Astrocyte of the cerebellum (primary cell): ENCODE measurements at regions not wholly inside any gene's neighbourhood (a gene's known extent, or its start where the extent isn't known, plus 50 kb on each side); places are given as distances from the start of the nearest gene placed in this dataset.

Experiments used
- DNase-seq: peaks from one replicate; pipeline ENCODE4 v3.0.0-alpha.2; 2011; ENCODE audit warnings: low read depth
- H3K4me3 ChIP-seq: 2 replicates; pipeline ENCODE4 v1.5.1; 2011; ENCODE audit warnings: mild to moderate bottlenecking, low read depth, low read length, moderate library complexity
- in situ Hi-C: cut with HindIII; loops from 2 replicates; pipeline ENCODE4 v1.10.0; 2017; ENCODE audit warnings: low sequenced_read_pairs
- TF ChIP-seq, protein P1 (sequence below): IDR thresholded peaks from 2 replicates; pipeline ENCODE4 v1.5.1; 2012; ENCODE audit warnings: low read length, low read depth, moderate library complexity, mild to moderate bottlenecking; ENCODE audit errors: missing control alignments

DNA sequence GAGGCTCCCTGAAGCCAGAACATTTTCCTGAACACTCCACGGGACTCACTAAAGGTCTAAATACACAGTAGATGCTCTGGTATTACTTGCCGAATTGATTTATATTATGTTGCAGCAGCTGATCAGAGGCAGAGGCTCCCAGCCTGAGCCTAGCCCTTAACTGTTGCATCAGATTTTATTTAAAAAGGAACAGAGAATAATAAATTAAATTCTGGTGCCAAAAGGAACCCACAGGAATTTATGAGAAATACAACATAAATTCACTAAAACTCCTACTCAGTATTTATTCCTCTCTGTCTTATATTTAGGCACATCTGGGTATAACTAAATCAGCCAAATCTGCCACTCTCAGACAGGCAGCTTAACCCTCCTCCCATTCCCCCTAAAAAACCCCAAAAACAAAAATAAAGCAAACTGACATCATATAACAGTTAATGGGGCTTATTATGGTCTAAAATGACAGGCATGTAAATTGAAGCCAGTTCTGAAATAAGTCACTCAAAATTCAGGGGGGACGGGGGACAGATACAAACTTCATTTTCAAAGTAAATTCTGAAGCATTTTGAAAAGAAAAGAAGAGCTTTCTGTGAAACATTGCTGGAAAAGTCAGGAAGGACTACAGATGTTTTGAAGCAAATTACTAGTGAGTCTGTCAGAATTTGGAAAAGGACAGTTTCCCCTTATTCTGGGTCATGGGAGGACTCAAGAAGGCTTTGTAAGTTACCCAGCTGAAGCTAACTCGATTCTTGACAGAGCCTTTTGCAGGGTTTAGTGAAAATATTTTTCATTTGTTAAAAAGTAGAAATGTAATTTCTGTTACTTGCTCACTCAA, 53.8 kb upstream of the CORO2B start:
- DNase-seq = peak; percentile 78
- in situ Hi-C loops = no loop called here
- TF ChIP-seq, protein P1, sequence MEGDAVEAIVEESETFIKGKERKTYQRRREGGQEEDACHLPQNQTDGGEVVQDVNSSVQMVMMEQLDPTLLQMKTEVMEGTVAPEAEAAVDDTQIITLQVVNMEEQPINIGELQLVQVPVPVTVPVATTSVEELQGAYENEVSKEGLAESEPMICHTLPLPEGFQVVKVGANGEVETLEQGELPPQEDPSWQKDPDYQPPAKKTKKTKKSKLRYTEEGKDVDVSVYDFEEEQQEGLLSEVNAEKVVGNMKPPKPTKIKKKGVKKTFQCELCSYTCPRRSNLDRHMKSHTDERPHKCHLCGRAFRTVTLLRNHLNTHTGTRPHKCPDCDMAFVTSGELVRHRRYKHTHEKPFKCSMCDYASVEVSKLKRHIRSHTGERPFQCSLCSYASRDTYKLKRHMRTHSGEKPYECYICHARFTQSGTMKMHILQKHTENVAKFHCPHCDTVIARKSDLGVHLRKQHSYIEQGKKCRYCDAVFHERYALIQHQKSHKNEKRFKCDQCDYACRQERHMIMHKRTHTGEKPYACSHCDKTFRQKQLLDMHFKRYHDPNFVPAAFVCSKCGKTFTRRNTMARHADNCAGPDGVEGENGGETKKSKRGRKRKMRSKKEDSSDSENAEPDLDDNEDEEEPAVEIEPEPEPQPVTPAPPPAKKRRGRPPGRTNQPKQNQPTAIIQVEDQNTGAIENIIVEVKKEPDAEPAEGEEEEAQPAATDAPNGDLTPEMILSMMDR = no peak
- no peak overlapping the region for H3K4me3 ChIP-seq

DNA sequence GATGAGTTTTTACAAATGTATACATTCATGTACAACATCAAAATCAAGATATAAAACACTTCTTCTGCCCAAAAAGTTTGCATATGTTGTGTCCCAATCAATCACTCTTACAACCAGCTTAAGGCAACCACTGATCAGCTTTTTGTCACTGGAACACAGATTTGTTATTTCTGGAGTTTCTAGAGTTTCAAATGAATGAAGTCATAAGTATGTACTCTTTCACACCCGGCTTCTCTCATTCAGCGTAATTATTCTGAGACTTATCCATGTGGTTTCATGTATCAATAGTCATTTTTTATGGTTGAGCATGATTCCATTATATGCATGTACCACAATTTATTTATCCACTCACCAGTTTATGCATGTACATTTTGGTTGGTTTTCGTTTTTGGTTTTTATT, 53.0 kb upstream of the CORO2B start:
- TF ChIP-seq, protein P1 = no peak
- in situ Hi-C loops = no loop called here
- H3K4me3 ChIP-seq = no peak overlapping the region
- DNase-seq = no peak

DNA sequence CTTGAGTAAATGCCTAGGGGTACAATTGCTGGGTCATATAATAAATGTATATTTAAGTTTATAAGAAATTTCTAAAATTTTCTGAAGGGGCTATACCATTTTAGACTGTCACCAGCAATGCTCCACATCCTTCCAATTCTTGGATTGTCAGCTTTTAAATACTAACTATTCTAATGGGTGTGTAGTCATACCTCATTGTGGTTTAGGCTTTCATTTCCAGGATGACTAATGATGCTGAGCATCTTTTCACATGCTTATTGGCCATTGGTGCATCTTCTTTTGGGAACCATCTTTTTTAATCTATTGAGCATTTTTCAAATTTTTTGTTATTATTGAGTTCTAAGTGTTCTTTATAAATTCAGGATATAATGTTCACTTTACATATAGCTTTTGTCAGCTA, 52.5 kb upstream of the CORO2B start:
- TF ChIP-seq, protein P1 = no peak
- DNase-seq = no peak
- H3K4me3 ChIP-seq = no peak overlapping the region
- in situ Hi-C loops = no loop called here

DNA sequence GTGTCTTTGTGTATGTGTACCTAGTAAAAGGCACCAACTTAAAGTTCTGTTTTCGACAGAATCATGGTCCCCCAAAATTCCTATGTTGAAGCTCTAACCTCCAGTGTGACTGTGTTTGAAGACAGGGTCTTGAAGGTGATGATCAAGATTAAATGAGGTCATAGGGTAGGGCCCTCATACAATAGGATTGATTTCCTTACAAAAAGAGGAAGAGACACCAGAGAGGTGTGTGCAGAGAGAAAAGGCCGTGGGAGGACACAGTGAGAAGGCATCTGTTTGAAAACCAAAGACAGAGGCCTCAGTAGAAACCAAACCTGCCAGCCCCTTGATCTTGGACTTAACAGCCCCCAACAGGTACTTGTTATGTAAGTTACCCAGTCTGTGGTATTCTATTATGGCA, 52.0 kb upstream of the CORO2B start:
- in situ Hi-C loops = no loop called here

DNA sequence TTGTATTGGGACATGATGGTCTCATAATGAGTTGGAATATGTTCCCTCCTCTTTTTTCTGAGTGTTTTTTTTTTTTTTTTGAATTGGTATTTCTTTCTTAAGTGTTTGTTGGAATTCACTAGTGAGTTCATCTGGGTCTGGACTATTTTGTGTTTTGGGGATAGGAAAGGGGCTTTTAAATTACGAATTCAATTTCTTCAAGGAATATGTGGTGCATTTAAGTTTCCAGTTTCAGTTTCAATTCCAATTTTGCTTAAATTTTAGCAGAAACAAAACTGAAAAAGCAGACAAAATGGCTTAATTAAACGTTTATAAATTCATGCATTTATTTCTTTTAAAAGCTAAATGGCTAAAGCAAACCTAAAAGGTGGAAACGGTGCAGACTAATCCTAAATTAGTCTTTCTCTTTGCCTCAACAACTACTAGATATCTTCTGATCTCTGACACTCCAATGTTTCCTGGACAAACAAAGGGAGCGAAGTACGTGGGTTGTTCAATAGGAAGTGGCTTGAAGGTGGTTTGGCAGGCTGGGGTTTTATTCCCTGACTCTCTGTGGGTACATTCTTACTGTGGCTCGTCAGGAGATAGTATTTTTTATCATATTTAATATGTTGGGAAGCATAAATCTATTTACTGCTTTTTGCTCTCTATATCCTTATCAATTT, 50.0 kb upstream of the CORO2B start:
- in situ Hi-C loops = no loop called here
- peak; percentile 70 for DNase-seq
- H3K4me3 ChIP-seq = no peak overlapping the region
- TF ChIP-seq, protein P1 = no peak

More for the DNA sequence above, 52.0 kb upstream of the CORO2B start:
- no peak for DNase-seq
- no peak overlapping the region for H3K4me3 ChIP-seq
- TF ChIP-seq, protein P1 = no peak
